CD1c-positive myeloid dendritic cell (primary cell): ENCODE measurements at regions not wholly inside any gene's neighbourhood (a gene's known extent, or its start where the extent isn't known, plus 50 kb on each side); places are given as distances from the start of the nearest gene placed in this dataset.
A peak's percentile ranks its signal among the peaks of the same experiment; 100 is the strongest.
"Not testable (repeated sequence)": the region's sequence is repeated elsewhere in the genome, so short reads cannot be mapped to it uniquely, and the experiment has no call there.

ENCODE experiments used
- DNase-seq: peaks from one replicate; pipeline ENCODE4 v3.0.0-alpha.2; 2016; ENCODE audit errors: extremely low spot score

DNA sequence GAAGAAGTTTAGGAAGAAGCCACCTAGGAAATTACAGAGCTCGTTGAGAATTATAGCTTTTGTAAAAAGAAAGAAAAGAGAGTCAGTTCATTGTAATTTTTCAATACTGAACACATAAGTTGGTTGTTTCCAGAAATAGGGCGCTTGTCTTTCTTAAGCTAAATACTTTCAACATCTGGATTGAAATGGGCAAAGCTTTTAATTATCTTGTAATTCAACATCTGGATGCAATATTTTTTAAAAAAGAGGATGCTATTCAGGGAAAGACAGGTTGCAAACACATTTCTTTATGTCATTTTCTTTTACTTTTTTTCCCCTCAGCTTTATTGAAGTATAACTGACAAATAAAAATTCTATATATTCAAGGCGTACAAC lies 100.7 kb upstream of the TRPC7 start:
- no peak for DNase-seq

DNA sequence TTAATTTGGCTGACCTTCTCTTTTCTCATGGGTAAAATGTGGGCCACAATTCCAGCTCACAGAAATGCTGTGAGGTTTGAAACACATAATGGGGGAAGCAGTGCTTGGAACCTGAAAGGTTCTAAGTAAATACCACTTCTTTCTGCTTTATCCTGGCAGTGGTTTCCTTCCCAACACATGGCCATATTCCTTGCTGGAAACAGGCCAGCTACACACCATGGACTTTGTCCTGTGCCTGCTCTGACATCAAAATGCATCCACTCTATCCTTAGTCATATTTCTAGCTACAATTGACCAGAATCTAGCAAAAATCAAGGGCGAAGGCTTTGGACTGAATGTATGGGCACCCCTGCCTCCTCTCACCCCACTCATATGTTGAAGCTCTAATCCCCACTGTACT lies 93.1 kb upstream of the TRPC7 start:
- DNase-seq = no peak

DNA sequence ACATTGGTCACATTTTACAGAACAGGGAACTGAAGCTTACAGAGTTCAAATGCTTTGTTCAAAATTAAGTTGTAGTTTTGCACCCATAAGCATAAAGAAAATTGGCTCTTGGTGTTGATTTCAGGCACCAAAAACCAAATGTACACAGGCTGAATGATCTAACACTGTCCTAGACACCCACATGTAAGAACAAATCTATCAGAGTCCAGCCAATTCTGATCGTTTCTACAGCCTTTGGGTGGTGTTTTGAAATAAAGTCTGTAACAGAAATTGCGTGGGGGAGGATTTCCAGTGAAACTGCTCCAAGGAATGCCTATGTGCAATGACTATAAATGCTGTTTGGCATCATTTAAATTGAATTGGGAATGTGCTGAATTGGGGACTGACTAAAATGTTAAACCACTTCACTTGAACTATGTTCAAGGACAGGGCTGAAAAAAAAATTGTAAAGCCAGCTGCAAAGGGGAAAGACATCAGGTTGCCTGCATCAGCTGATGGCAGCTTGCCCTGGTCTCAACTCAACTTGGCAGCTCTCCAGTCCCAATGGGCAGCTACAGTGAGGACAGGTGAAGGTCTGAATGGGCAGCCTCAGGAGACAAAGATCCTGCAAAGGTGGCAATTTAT lies 92.2 kb upstream of the TRPC7 start:
- DNase-seq = no peak

DNA sequence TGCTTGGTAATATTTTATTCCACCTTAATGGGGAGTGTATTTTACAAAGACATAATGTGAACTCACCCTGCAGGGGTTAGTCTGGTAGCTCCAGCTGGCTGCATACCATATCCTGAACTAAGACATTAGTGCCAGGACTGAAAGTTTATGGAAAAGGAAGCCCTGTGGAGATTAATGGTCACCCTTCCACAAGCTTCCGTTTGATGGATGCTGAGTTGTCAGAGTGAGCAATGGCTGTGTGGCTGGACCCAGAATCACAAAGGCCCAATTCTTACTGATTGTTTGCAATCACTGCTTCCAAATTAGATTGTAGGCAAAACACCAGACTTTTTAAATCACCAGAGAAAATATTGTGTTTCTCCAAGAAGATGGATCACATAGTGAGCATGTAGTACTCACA lies 90.1 kb upstream of the TRPC7 start:
- DNase-seq = no peak

DNA sequence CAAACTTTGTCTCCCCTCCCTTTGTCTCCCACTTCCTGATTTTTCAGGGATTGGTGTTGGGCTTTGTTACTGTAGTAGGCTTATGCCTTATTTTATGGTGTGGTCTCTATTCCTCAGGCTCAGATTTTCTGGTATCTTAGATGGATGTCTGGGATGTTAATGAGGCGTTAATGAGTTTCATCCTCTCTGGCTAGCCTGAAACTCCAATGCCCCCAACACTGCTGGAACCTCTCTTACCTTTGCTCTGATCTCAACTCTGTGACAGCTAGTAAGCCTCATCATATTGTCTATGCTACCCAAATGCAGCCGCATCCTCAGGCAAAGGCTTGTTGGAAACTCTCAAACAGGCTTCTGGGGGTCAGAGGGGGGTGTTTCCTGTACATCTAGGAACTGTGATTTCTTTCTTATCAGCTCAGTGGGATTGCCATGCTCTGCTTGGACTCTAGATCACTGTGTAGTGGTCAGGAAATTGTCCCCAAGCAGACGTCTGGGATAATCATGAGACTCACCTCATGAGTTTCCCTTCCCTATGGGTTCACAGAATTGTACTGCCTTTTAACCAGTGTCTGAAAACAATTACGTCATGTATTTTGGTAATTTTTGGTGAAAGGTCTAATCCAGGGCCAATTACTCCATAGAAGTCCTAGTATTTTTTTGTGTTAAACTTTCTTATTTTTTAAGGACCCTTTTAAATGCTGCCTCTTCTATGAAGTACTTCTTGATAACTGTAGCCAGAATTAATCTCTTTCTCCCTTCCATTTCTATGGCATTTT lies 88.8 kb upstream of the TRPC7 start:
- DNase-seq = no peak

DNA sequence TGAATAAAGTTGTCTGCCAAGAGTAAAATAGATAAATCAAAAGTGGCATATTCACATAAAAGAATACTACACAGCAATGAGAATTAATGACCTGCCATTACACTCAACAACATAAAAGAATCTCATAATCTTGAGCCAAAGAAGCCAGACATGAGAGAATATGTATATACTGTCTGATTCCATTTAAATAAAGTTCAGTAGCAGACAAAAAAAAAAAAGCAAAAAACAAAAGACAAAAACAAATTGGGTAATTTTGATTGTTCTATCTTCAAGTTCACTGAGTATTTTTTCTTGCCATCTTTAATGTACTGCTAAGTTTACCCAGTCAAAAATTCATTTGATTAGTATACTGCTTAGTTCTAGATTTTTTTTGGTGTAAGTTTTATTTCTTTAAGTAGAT lies 87.9 kb upstream of the TRPC7 start:
- DNase-seq = no peak

DNA sequence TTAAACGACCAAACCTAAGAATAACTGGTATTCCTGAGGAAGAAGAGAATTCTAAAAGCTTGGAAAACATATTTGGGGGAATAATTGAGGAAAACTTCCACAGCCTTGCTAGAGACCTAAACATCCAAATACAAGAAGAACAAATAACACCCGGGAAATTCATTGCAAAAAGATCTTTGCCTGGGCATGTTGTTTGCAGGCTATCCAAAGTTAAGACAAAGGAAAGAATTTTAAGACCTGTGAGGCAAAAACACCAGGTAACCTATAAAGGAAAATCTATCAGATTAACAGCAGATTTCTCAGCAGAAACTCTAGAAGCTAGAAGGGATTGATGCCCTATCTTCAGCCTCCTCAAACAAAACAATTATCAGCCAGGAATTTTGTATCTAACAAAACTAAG lies 82.2 kb upstream of the TRPC7 start:
- not testable (repeated sequence) for DNase-seq

DNA sequence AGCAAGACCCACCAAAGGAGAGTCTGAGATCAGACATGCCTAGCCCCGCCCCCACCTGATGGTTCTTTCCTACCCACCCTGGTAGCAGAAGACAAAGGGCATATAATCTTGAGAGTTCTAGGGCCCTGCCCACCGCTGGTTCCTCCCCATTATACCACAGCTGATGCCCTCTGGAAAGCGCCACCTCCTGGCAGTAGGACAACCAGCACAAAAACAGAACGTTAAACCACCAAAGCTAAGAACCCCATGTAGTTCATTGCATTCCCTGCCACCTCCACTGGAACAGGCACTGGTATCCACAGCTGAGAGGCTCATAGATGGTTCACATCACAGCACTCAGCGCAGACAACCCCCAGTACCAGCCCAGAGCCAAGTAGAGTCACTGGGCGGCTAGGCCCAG lies 81.2 kb upstream of the TRPC7 start:
- no peak for DNase-seq

DNA sequence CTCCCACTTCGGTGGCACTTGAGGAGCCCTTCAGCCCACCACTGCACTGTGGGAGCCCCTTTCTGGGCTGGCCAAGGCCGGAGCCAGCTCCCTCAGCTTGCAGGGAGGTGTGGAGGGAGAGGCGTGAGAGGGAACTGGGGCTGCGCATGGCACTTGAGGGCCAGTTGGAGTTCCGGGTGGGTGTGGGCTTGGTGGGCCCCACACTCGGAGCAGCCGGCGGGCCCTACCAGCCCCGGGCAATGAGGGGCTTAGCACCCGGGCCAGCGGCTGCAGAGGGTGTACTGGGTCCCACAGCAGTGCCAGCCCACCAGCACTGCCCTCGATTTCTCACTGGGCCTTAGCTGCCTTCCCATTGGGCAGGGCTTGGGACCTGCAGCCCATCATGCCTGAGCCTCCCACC lies 78.8 kb upstream of the TRPC7 start:
- DNase-seq = not testable (repeated sequence)

DNA sequence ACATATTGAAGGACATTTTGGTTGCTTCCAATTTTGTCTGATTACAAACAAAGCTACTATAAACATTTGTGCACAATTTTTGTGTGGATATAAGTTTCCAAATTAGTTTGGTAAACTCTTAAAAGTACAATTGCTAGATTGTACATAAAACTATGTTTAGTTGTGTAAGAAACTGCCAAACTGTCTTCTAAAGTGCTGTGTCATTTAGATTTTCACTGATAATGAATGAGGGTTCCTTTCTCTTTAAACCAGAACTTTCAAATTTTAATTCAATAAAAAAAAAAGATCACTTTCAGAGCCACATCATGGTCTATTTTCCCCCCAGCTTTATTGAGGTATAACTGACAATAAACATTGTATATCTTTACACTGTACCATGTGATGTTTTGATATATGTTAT lies 74.0 kb upstream of the TRPC7 start:
- no peak for DNase-seq

DNA sequence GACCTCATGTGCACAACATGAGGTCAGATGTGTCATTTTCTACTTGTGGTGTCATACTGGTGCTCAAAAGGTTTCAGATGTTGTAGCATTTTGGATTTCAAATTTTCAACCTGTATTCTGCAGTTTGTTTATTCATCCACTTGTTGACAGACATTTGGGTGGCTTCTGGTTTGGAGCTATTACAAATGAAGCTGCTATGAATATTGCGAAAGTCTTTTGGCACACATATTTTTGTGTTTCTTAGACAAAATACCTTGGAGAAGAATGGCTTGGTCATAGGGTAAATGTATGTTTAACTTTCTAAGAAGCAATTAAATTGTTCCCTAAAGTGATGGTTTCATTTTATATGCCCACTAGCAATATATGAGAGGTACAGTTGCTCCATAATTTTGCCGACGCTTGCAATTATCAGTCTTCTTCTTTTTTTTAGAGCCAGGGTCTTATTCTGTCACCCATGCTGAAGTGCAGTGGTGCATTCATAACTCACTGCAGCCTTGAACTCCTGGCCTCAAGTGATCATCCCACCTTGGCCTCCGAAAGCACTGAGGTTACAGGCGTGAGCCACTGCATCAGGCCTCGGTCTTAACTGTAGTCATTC lies 70.7 kb upstream of the TRPC7 start:
- no peak for DNase-seq

DNA sequence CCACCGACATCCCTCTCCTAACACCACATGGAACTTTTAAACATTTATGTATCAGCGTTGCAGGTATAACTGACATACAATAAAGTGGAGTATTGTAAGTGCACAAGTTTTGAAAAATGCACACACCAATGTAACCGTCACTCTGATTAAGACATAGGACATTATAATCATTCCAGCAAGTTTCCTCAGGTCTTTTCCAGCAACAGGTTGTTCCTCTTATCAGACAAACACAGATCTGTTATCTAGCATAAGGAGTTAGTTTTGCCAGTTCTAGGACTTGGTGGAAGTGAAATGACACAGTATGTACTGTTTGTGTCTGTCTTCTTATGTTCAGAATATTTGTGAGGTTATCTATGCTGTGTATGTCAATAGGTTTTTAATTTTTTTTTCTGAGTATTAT lies 69.5 kb upstream of the TRPC7 start:
- no peak for DNase-seq

DNA sequence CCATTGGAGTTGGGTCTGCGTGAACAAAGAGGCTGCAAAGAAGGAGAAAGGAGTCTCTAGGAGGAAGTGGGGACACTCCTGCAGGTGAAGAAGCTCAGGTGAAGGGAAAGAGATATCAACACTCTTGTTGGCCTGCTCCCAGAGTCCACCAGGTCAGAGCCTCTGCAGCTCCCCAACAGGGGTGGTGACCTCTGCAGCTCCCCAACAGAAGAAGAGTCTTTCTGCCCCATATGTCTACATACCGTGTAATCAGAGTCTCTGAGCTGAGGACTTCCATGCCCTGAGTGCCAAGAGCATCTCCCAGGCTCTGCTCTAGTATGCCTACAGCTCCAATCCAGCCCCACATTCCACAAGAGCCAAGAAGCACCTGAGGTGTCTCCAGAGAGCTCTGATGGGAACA lies 67.4 kb upstream of the TRPC7 start:
- DNase-seq = no peak

DNA sequence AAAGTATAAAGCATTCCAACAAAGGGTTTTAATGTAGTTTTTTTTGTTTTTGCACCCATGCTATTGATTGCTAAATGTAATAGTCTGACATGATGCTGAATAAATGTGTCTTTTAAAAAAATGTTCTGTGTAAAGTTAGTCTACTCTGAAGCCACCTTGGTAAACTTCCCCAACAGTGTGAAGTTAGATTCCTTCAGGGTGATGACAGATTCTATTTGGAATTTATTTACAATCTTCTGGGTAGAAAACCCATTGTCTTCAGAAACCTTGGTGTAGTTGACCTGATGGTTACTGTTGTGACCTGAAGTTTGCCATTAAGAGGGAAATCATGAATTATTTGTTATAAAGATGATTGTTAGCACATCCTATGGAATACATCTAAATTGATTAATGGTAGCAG lies 64.7 kb upstream of the TRPC7 start:
- DNase-seq = no peak

DNA sequence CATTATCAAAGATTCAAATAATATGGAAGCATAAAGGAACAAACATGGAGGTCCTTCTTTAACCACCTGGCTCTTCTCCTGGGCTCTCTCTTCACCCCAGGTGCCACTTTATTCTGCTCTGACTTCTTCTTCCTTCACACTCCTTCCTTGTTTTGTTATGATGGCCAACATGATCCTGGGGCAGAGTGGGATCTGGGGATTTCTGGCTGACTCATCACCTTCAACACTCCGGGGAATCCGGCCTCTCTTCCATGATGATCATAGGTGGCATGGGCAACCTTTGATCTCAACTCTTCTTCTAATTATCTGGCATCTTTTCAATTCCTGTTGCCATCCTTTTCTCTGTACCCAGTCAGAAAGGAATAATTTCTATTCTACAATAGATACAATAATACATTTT lies 62.1 kb upstream of the TRPC7 start:
- no peak for DNase-seq

DNA sequence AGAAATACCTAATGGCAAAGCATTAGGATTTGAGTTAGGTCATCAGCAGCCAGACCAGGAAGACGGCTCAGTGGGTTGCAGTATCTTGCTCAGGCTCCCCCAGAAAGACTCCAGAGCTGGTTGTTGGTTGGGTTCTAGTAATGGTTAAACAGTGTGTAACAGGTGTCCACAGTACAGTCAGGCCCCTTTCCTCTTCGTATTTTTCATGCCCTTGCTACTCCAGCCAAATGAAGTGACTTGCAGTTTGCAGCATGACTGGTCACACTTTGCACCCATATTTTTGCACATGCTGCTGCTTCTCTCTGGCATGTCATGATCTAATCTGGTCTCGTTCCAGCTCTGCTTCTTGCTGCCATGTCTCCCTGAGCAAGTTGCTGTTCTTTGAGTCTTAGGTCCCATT lies 60.6 kb upstream of the TRPC7 start:
- no peak for DNase-seq

DNA sequence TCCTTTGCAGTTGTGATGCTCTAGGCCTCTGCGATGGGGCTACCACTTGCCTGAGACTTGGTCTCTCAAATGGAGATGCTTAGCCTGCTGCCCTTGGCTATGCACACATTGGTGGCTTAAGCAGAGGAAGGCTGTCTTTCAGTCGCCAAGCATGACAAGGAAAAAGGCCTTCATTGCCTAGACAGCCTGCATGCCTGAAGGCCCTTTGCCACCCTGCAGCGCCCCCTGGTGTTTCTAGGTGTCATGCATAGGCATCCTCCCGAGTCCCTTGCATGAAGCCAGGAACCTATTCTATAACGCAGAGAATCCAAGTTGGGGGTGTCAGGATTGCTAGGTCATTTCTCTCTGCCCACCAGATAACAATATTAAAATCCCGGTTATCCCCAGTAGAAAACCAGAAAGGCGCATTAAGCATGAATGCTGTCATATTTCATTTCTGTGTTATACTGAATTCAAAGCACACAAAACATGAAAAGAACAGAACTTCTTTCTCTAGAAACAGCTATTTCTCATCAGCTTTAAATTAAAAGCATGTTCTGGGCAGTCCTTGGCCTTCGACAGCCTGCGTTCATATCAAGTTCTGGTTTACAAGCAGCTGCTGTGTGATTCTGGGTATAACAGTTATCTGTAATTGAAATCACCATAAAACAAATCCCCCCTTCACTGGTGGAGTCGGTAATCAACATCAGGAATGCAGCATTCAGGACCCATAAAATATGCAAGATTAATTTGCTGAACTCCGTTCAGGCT lies 59.7 kb upstream of the TRPC7 start:
- DNase-seq = peak; percentile 39

DNA sequence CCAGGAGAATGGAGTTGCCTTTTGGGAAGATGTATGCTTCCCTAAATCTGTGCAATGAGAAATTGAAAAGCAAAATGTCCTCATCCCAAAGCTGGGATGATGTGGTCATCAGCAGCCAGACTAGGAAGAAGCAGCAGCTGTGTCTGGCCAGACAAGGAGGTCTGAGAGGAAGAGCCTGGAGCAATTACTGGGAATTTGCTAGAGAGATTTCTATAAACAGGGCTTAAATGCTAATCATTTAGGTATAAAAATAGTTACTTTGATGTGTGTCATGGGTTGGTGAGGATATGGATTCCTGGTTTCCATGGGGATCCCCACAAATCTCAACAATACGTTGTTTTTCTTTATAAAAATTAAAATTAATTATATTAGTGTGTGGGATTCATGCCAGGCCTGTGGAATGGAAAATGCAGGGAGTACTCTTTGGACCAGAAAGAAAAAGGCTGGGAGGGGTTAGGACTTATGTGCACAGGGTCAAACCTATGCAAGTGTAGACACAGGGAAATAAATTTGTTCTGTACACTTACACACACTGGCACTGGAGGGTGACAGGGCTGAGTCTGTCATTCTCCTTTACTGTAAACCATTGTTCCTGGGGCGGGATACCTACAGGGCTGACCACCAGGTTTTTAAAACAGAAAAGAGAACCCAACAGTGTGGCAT lies 58.7 kb upstream of the TRPC7 start:
- no peak for DNase-seq

DNA sequence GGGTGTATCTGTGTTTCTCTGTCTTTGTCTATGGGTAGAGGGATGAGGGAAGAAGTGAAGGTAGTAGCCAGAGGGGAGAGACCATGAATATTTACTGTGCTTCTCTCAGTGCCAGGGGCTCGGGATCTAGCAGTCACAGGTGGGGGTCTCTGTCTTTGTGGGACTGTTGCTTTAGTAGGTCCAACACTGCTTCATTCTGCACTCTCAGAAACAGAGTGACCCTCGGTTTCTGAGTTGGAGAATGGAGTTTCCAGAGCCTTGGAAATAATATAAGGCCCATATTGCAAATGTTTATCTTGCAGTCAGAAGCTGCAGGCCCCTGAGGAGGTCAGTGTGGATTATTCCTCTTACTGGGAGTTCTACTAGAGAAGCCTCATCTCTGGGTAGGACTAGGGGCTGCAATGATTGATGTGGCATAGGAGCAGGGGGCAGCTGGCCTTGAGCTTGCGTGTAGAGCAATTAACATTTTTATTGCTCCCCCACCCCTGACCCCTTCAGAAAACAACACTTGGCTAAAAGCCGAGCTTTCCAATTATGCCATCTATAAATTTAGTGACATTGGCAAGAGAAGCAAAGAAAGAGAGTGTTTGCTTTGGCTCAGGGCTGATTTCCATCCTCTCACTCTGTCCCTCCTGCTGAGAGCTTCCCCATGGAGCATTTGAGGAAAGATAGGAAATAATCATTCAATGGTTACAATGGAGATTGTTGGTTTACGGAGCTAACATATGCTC lies 55.0 kb upstream of the TRPC7 start:
- no peak for DNase-seq

DNA sequence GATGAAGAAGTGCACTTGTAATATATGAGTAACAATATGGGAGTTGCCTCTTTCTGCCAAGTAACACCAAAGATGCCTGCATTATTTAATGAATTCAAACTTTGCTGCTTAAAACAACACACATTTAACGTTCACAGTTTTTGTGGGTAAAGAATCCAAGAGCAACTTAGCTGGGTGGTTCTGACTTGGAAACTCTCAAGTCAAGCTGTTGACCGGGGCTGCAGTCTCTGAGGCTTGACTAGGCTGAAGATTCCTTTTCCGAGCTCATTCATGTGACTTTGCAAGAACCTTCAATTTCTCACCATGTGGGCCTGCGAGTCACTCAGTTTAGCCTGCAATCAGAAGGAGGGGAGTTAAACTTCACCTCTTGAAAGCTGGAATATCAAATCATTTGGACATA lies 53.0 kb upstream of the TRPC7 start:
- DNase-seq = no peak
